ENCODE measurements at regions not wholly inside any gene's neighbourhood (a gene's known extent, or its start where the extent isn't known, plus 50 kb on each side); places are given as distances from the start of the nearest gene placed in this dataset.

DNA sequence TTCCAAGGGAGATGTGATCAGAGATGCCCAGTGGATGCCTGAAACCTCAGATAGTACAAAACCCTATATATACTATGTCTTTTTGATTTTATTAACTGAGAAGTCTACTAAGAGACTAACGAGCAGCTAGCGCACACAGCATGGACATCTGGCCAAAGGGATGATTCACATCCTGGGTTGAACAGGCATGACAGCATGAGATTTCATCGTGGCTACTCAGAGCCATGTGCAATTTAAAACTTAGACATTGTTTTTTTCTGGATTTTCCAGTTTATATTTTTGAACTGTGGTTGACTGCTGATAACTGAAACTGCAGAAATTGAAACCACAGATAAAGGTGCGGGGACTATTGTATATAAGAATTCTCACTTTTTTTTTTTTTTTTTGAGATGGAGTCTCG lies 2252.9 kb upstream of the AGA start:
- no peak for TF ChIP-seq JUND (IDR thresholded peaks at IDR 0.05; ENCODE audit: low read depth, low read length)
- TF ChIP-seq POLR2A (IDR thresholded peaks at IDR 0.05; ENCODE audit: low read depth, low read length): no peak
- TF ChIP-seq RELA (IDR thresholded peaks at IDR 0.05; ENCODE audit: borderline replicate concordance, partially characterized antibody): no peak
- no peak for TF ChIP-seq RCOR1 (conservative IDR thresholded peaks at IDR 0.05; ENCODE audit: low read depth, low read length)

All from GM12878 (cell line).